H9 (cell line): ENCODE measurements at regions not wholly inside any gene's neighbourhood (a gene's known extent, or its start where the extent isn't known, plus 50 kb on each side); places are given as distances from the start of the nearest gene placed in this dataset.

Experiments
- DNase-seq: peaks from one replicate; pipeline ENCODE4 v3.0.0-alpha.2; 2017
- H2AFZ ChIP-seq: one replicate; pipeline ENCODE4 v1.6.1; 2013; ENCODE audit warnings: mild to moderate bottlenecking, low read length, control low read depth, moderate library complexity
- H2AK5ac ChIP-seq: 2 replicates; pipeline ENCODE4 v1.6.1; 2013; ENCODE audit warnings: low read length, control low read depth, mixed read lengths; ENCODE audit not compliant: insufficient read length
- H2BK120ac ChIP-seq: one replicate; pipeline ENCODE4 v1.6.1; 2013; ENCODE audit warnings: low read depth, mild to moderate bottlenecking, low read length, control low read depth, inconsistent platforms; ENCODE audit not compliant: poor library complexity, severe bottlenecking
- H2BK12ac ChIP-seq: 2 replicates; pipeline ENCODE4 v1.6.1; 2013; ENCODE audit warnings: low read length, control low read depth, mixed read lengths, low read depth; ENCODE audit not compliant: insufficient read length
- H2BK15ac ChIP-seq: 2 replicates; pipeline ENCODE4 v1.6.1; 2013; ENCODE audit warnings: low read depth, low read length, control low read depth
- H2BK20ac ChIP-seq: one replicate; pipeline ENCODE4 v1.6.1; 2013; ENCODE audit warnings: low read depth, mild to moderate bottlenecking, low read length, control low read depth, inconsistent platforms; ENCODE audit not compliant: poor library complexity, severe bottlenecking
- H2BK5ac ChIP-seq: 2 replicates; pipeline ENCODE4 v1.6.1; 2013; ENCODE audit warnings: low read length, control low read depth, mixed read lengths; ENCODE audit not compliant: insufficient read length
- H3K14ac ChIP-seq: 2 replicates; pipeline ENCODE4 v1.6.1; 2013; ENCODE audit warnings: low read length, control low read depth; ENCODE audit not compliant: insufficient read depth
- H3K18ac ChIP-seq: 2 replicates; pipeline ENCODE4 v1.6.1; 2013; ENCODE audit warnings: low read depth, mild to moderate bottlenecking, mixed read lengths, low read length, control low read depth; ENCODE audit not compliant: insufficient read length
- H3K23ac ChIP-seq: 2 replicates; pipeline ENCODE4 v1.6.1; 2013; ENCODE audit warnings: low read length, control low read depth, mixed read lengths, low read depth; ENCODE audit not compliant: insufficient read length
- H3K23me2 ChIP-seq: 2 replicates; pipeline ENCODE4 v1.6.1; 2013; ENCODE audit warnings: low read depth, mild to moderate bottlenecking, mixed read lengths, low read length, control low read depth; ENCODE audit not compliant: insufficient read length, poor library complexity, severe bottlenecking
- H3K27ac ChIP-seq: 2 replicates; pipeline ENCODE4 v1.5.1; 2013; ENCODE audit warnings: low read length, control low read depth, mixed read lengths, low read depth; ENCODE audit not compliant: insufficient read length
- H3K27me3 ChIP-seq: 2 replicates; pipeline ENCODE4 v1.6.1; 2013; ENCODE audit warnings: low read length, control low read depth, inconsistent platforms; ENCODE audit not compliant: insufficient read depth
- H3K4ac ChIP-seq: 2 replicates; pipeline ENCODE4 v1.6.1; 2013; ENCODE audit warnings: low read depth, mild to moderate bottlenecking, control low read depth, inconsistent platforms, low read length, moderate library complexity
- H3K4me1 ChIP-seq: 2 replicates; pipeline ENCODE4 v1.6.1; 2013; ENCODE audit warnings: low read length, control low read depth, inconsistent platforms; ENCODE audit not compliant: insufficient read depth
- H3K4me2 ChIP-seq: 2 replicates; pipeline ENCODE4 v1.6.1; 2013; ENCODE audit warnings: low read length, control low read depth, mixed read lengths; ENCODE audit not compliant: insufficient read length, insufficient read depth
- H3K56ac ChIP-seq: 2 replicates; pipeline ENCODE4 v1.6.1; 2013; ENCODE audit warnings: low read depth, mild to moderate bottlenecking, mixed read lengths, low read length, control low read depth; ENCODE audit not compliant: insufficient read length
- H3K79me1 ChIP-seq: 2 replicates; pipeline ENCODE4 v1.6.1; 2013; ENCODE audit warnings: low read depth, mild to moderate bottlenecking, moderate library complexity, low read length, control low read depth, inconsistent platforms; ENCODE audit not compliant: insufficient read depth, poor library complexity, severe bottlenecking
- H3K79me2 ChIP-seq: 2 replicates; pipeline ENCODE4 v1.6.1; 2013; ENCODE audit warnings: low read length, control low read depth, inconsistent platforms; ENCODE audit not compliant: insufficient read depth
- H3K9ac ChIP-seq: 2 replicates; pipeline ENCODE4 v1.6.1; 2013; ENCODE audit warnings: low read length, control low read depth, mixed read lengths; ENCODE audit not compliant: insufficient read length; ENCODE audit errors: extremely low read depth
- H3K9me3 ChIP-seq: one replicate; pipeline ENCODE4 v1.6.1; 2013; ENCODE audit warnings: low read depth, low read length, inconsistent platforms; ENCODE audit not compliant: control insufficient read depth
- H3T11ph ChIP-seq: one replicate; pipeline ENCODE4 v1.6.1; 2013; ENCODE audit warnings: mild to moderate bottlenecking, low read length, control low read depth, inconsistent platforms
- H4K20me1 ChIP-seq: one replicate; pipeline ENCODE4 v1.6.1; 2013; ENCODE audit not compliant: control insufficient read depth, insufficient read length, insufficient read depth
- H4K5ac ChIP-seq: 2 replicates; pipeline ENCODE4 v1.6.1; 2013; ENCODE audit warnings: low read depth, mild to moderate bottlenecking, mixed read lengths, low read length, control low read depth; ENCODE audit not compliant: insufficient read length
- H4K8ac ChIP-seq: replicated peaks from 2 replicates; pipeline ENCODE4 v1.6.1; 2013; ENCODE audit warnings: low read length, control low read depth, mixed read lengths, low read depth; ENCODE audit not compliant: insufficient read length
- H4K91ac ChIP-seq: 2 replicates; pipeline ENCODE4 v1.6.1; 2013; ENCODE audit warnings: low read depth, mild to moderate bottlenecking, moderate library complexity, mixed read lengths, low read length, control low read depth; ENCODE audit not compliant: insufficient read length
- H3K27ac Mint-ChIP-seq, 3 experiments: 2 replicates in 2 of 3; 3 replicates in 1 of 3; pipeline ENCODE4 v1.8.0; 2020 to 2021; ENCODE audit warnings: mixed read lengths in 3 of 3, mild to moderate bottlenecking in 1 of 3, moderate library complexity in 1 of 3
- H3K27me3 Mint-ChIP-seq: 2 replicates; pipeline ENCODE4 v1.8.0; 2021; ENCODE audit warnings: low read depth, mild to moderate bottlenecking, moderate library complexity, mixed read lengths
- H3K36me3 Mint-ChIP-seq, 3 experiments: 2 replicates in 2 of 3; 3 replicates in 1 of 3; pipeline ENCODE4 v1.8.0; 2020 to 2021; ENCODE audit warnings: low read depth in 3 of 3, mixed read lengths in 3 of 3; ENCODE audit not compliant: insufficient read depth in 1 of 3
- H3K4me1 Mint-ChIP-seq, 2 experiments: 2 replicates each; pipeline ENCODE4 v1.8.0; 2020; ENCODE audit warnings: mixed read lengths in 2 of 2
- H3K4me3 Mint-ChIP-seq, 2 experiments: 2 replicates in 1 of 2; 3 replicates in 1 of 2; pipeline ENCODE4 v1.8.0; 2020 to 2021; ENCODE audit warnings: mild to moderate bottlenecking in 2 of 2, mixed read lengths in 2 of 2, moderate library complexity in 1 of 2
- H3K9me3 Mint-ChIP-seq, 2 experiments: 2 replicates in 1 of 2; 3 replicates in 1 of 2; pipeline ENCODE4 v1.8.0; 2020; ENCODE audit warnings: mild to moderate bottlenecking in 2 of 2, mixed read lengths in 2 of 2, moderate library complexity in 1 of 2
- CTCF ChIP-seq: fragments of 200-600 bp; sonication (generic); conservative IDR thresholded peaks from 3 replicates; pipeline ENCODE4 v1.8.0; 2021; ENCODE audit warnings: antibody characterized with exemption, mild to moderate bottlenecking
- WGBS: extraction: QIAGEN DNeasy Blood & Tissue Kit; methylation state at CpG from one replicate; pipeline ENCODE4 v1.1.7; 2013; ENCODE audit warnings: missing lambda C conversion rate, low lambda C conversion rate, mixed read lengths; ENCODE audit not compliant: insufficient read length; ENCODE audit errors: extremely low coverage; 5-methylcytosine and 5-hydroxymethylcytosine counted together

GRCh38 chrX:149298111-149298510, 207.0 kb downstream of the IDS start:
- no peak for TF ChIP-seq CTCF
- no peak overlapping the region for H2BK5ac ChIP-seq
- Mint-ChIP-seq H3K36me3 (peaks cover 0 to 1% (median 0%) of the 10 kb centered on the region in 3 experiments; a peak in 1 of 7 replicates), H3K27ac (no peak overlapping the region), H3K9me3 (peaks cover 74 to 82% of the 10 kb centered on the region in 2 experiments), H3K27me3 (peaks cover 1% of the 10 kb centered on the region; the same call in 1 of the 2 replicates), H3K4me1 (peaks cover 2 to 8% of the 10 kb centered on the region in 2 experiments; a peak in 2 of 4 replicates), H3K4me3 (no peak overlapping the region)
- no peak overlapping the region for H3K9ac ChIP-seq
- H3K23ac ChIP-seq: no peak overlapping the region
- H3K4ac ChIP-seq: no peak overlapping the region
- no peak for DNase-seq
- peaks cover 51% of the 10 kb centered on the region for H3K9me3 ChIP-seq
- no peaks in the 10 kb centered on the region for H3K79me2 ChIP-seq
- H3T11ph ChIP-seq: no peak overlapping the region
- WGBS: no CpG with 5 or more reads among the region's 1 CpG
- H3K18ac ChIP-seq: no peak overlapping the region
- no peak overlapping the region for H3K14ac ChIP-seq
- no peaks in the 10 kb centered on the region for H4K20me1 ChIP-seq
- no peak overlapping the region for H3K4me2 ChIP-seq
- no peak overlapping the region for H4K5ac ChIP-seq
- H3K79me1 ChIP-seq: no peaks in the 10 kb centered on the region
- H3K27ac ChIP-seq: no peak overlapping the region
- no peaks in the 10 kb centered on the region for H3K23me2 ChIP-seq
- no peak overlapping the region for H4K91ac ChIP-seq
- H3K4me1 ChIP-seq: no peaks in the 10 kb centered on the region
- no peak overlapping the region for H2BK120ac ChIP-seq
- no peak overlapping the region for H2BK12ac ChIP-seq
- H3K56ac ChIP-seq: no peak overlapping the region
- no peak overlapping the region for H2BK20ac ChIP-seq
- no peak overlapping the region for H4K8ac ChIP-seq
- H2AFZ ChIP-seq: no peak overlapping the region
- H2BK15ac ChIP-seq: no peak overlapping the region
- no peak overlapping the region for H2AK5ac ChIP-seq
- no peaks in the 10 kb centered on the region for H3K27me3 ChIP-seq
